Endothelial cell (in vitro differentiated cells): ENCODE measurements at regions not wholly inside any gene's neighbourhood (a gene's known extent, or its start where the extent isn't known, plus 50 kb on each side); places are given as distances from the start of the nearest gene placed in this dataset.

ENCODE experiments used
- DNase-seq: peaks from one replicate; pipeline ENCODE4 v3.0.0; 2021; ENCODE audit warnings: low spot score
- H3K27ac Mint-ChIP-seq: one replicate; pipeline ENCODE4 v1.8.0; 2021; ENCODE audit warnings: mixed read lengths, inconsistent platforms; ENCODE audit not compliant: unreplicated experiment
- H3K27me3 Mint-ChIP-seq: one replicate; pipeline ENCODE4 v1.8.0; 2021; ENCODE audit warnings: mild to moderate bottlenecking, moderate library complexity, mixed read lengths, inconsistent platforms; ENCODE audit not compliant: unreplicated experiment
- H3K36me3 Mint-ChIP-seq: one replicate; pipeline ENCODE4 v1.8.0; 2021; ENCODE audit warnings: mild to moderate bottlenecking, low read depth, mixed read lengths, inconsistent platforms; ENCODE audit not compliant: unreplicated experiment
- H3K4me1 Mint-ChIP-seq: one replicate; pipeline ENCODE4 v1.8.0; 2021; ENCODE audit warnings: mild to moderate bottlenecking, mixed read lengths, inconsistent platforms; ENCODE audit not compliant: unreplicated experiment
- H3K4me3 Mint-ChIP-seq: one replicate; pipeline ENCODE4 v1.8.0; 2021; ENCODE audit warnings: mild to moderate bottlenecking, mixed read lengths, inconsistent platforms; ENCODE audit not compliant: unreplicated experiment
- H3K9me3 Mint-ChIP-seq: one replicate; pipeline ENCODE4 v1.8.0; 2021; ENCODE audit warnings: mixed read lengths, inconsistent platforms; ENCODE audit not compliant: unreplicated experiment
- CTCF ChIP-seq: fragments of 200-600 bp; sonication (generic); IDR thresholded peaks from one replicate; pipeline ENCODE4 v1.5.0; 2021; ENCODE audit warnings: antibody characterized with exemption; ENCODE audit not compliant: unreplicated experiment

- H3K36me3 Mint-ChIP-seq, result no peaks in the 10 kb centered on the region
- DNase-seq, result no peak
Measured at GRCh38 chrX:45715748-45716147, 515.1 kb upstream of the DIPK2B start.

GRCh38 chrX:45714866-45715265 is 514.2 kb upstream of the DIPK2B start:
- no peaks in the 10 kb centered on the region for H3K36me3 Mint-ChIP-seq
- H3K9me3 Mint-ChIP-seq, result no peaks in the 10 kb centered on the region
- peaks cover 16% of the 10 kb centered on the region for H3K4me1 Mint-ChIP-seq
- no peak overlapping the region for H3K4me3 Mint-ChIP-seq
- no peak overlapping the region for H3K27ac Mint-ChIP-seq
- TF ChIP-seq CTCF, result no peak
- DNase-seq, result no peak
- no peaks in the 10 kb centered on the region for H3K27me3 Mint-ChIP-seq

More at GRCh38 chrX:45715748-45716147, 515.1 kb upstream of the DIPK2B start:
- Mint-ChIP-seq H3K27me3 (no peaks in the 10 kb centered on the region), H3K27ac (no peak overlapping the region), H3K4me3 (no peak overlapping the region), H3K9me3 (no peaks in the 10 kb centered on the region), H3K4me1 (peaks cover 16% of the 10 kb centered on the region)
- TF ChIP-seq CTCF, result no peak

DNA sequence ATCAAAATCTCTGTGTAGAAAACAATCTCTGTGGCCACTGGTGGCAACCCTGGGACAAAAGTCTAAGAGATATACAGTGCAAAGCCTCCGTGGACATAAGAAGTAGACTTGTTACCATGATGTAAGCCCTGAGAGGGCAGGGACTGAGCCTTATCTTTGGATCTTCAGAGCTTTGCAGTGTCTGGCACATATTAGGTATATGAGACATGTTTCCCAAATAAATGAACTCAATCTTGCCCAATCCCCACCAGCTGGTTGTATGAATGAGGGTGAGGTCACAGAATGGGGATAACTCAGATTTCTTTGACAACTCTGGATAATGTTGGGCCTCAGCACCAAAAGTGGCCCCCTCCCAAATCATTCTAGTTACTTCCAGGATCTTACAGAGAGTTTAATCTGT is 511.4 kb upstream of the DIPK2B start:
- Mint-ChIP-seq H3K9me3 (no peaks in the 10 kb centered on the region), H3K4me3 (no peak overlapping the region), H3K27ac (no peak overlapping the region), H3K4me1 (peaks cover 12% of the 10 kb centered on the region), H3K27me3 (no peaks in the 10 kb centered on the region), H3K36me3 (no peaks in the 10 kb centered on the region)
- DNase-seq, result no peak
- TF ChIP-seq CTCF, result no peak

DNA sequence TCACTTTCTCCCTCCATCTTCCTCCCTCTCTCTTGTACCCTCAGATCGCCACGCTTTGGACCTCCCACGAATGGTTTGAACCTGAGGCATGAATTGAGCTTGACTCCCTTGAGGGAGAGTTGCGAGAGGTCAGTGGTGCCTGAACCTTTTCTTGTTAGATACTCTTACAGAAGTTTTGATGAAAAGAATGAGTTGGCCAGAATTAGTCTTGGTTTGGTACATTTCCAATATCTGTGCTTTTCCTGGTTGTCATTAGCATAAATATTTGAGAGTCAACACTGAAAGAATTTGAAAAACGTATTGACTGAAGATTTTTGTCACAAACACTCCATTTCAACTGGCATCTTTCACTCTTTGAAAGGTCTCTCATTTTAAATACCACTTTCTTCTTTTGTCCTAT is 510.6 kb upstream of the DIPK2B start:
- H3K4me1 Mint-ChIP-seq, result peaks cover 5% of the 10 kb centered on the region
- no peaks in the 10 kb centered on the region for H3K27me3 Mint-ChIP-seq
- TF ChIP-seq CTCF, result no peak
- no peaks in the 10 kb centered on the region for H3K9me3 Mint-ChIP-seq
- H3K27ac Mint-ChIP-seq, result no peak overlapping the region
- H3K4me3 Mint-ChIP-seq, result no peak overlapping the region
- no peak for DNase-seq
- H3K36me3 Mint-ChIP-seq, result no peaks in the 10 kb centered on the region

- H3K4me3 Mint-ChIP-seq, result no peak overlapping the region
- no peak for DNase-seq
- no peak overlapping the region for H3K27ac Mint-ChIP-seq
Measured at GRCh38 chrX:45710081-45710801, 509.6 kb upstream of the DIPK2B start.

More at GRCh38 chrX:45710081-45710801, 509.6 kb upstream of the DIPK2B start:
- no peaks in the 10 kb centered on the region for H3K27me3 Mint-ChIP-seq
- H3K4me1 Mint-ChIP-seq, result no peaks in the 10 kb centered on the region
- no peak for TF ChIP-seq CTCF
- no peaks in the 10 kb centered on the region for H3K9me3 Mint-ChIP-seq
- no peaks in the 10 kb centered on the region for H3K36me3 Mint-ChIP-seq
